LNCAP (cell line): ENCODE measurements at regions not wholly inside any gene's neighbourhood (a gene's known extent, or its start where the extent isn't known, plus 50 kb on each side); places are given as distances from the start of the nearest gene placed in this dataset.

ENCODE experiments used
- CTCF ChIP-seq: fragments of 450-650 bp; IDR thresholded peaks from 2 replicates; pipeline ENCODE4 v1.5.1; 2017; ENCODE audit warnings: mild to moderate bottlenecking

- no peak for TF ChIP-seq CTCF
Measured at GRCh38 chr1:221806236-221806635, 64.3 kb upstream of the DUSP10 start.

- TF ChIP-seq CTCF, result no peak
Measured at GRCh38 chr1:221805121-221805520, 63.2 kb upstream of the DUSP10 start.

- TF ChIP-seq CTCF, result no peak
Measured at GRCh38 chr1:221804303-221804702, 62.4 kb upstream of the DUSP10 start.

- TF ChIP-seq CTCF, result no peak
Measured at GRCh38 chr1:221801773-221802516, 60.1 kb upstream of the DUSP10 start.

- no peak for TF ChIP-seq CTCF
Measured at GRCh38 chr1:221801251-221801661, 59.4 kb upstream of the DUSP10 start.

GRCh38 chr1:221800831-221801230, 58.9 kb upstream of the DUSP10 start:
- TF ChIP-seq CTCF, result no peak

GRCh38 chr1:221797506-221797905, 55.6 kb upstream of the DUSP10 start:
- TF ChIP-seq CTCF, result no peak

- no peak for TF ChIP-seq CTCF
Measured at GRCh38 chr1:221796700-221797099, 54.8 kb upstream of the DUSP10 start.
